ENCODE measurements at regions not wholly inside any gene's neighbourhood (a gene's known extent, or its start where the extent isn't known, plus 50 kb on each side); places are given as distances from the start of the nearest gene placed in this dataset.

DNA sequence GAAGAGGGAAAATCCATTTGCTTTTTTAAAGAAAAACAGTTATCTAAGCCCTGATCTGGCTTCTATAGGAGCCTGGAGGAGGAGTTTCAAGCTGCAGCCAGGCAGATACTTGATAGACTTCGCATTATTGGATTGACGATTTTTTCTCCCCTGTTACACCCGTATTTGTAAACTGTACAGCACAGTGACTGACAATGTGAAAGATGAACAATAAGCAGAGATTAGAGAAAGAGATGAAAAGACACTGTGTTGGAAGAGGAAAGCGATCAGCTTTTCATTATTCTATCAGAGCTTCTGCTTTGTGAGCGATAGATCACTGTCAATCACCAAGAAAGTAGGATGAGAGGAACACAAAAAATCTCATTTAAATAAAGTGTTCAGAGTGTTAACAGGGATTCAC is 639.2 kb downstream of the TLL1 start:
- TF ChIP-seq, protein P1, sequence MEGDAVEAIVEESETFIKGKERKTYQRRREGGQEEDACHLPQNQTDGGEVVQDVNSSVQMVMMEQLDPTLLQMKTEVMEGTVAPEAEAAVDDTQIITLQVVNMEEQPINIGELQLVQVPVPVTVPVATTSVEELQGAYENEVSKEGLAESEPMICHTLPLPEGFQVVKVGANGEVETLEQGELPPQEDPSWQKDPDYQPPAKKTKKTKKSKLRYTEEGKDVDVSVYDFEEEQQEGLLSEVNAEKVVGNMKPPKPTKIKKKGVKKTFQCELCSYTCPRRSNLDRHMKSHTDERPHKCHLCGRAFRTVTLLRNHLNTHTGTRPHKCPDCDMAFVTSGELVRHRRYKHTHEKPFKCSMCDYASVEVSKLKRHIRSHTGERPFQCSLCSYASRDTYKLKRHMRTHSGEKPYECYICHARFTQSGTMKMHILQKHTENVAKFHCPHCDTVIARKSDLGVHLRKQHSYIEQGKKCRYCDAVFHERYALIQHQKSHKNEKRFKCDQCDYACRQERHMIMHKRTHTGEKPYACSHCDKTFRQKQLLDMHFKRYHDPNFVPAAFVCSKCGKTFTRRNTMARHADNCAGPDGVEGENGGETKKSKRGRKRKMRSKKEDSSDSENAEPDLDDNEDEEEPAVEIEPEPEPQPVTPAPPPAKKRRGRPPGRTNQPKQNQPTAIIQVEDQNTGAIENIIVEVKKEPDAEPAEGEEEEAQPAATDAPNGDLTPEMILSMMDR (IDR thresholded peaks at IDR 0.05), result no peak
- no peak for TF ChIP-seq EZH2 (IDR thresholded peaks at IDR 0.05)
